ENCODE measurements at regions not wholly inside any gene's neighbourhood (a gene's known extent, or its start where the extent isn't known, plus 50 kb on each side); places are given as distances from the start of the nearest gene placed in this dataset.

- Histone ChIP-seq H3K27me3 (ENCODE audit: insufficient read depth, poor library complexity, severe bottlenecking) (no peaks in the 10 kb centered on the region), H3K27ac (replicated peaks) (no peak overlapping the region), H3K4me3 (replicated peaks; ENCODE audit: insufficient read depth, low read length) (no peak overlapping the region)
- no peak for DNase-seq (ENCODE audit: low read depth in 1 of 2, low spot score in 1 of 2)
- TF ChIP-seq SPI1 (IDR thresholded peaks at IDR 0.05; ENCODE audit: borderline replicate concordance, low read depth) = no peak
Observed at GRCh38 chr6:128821116-128821515, 61.8 kb upstream of the LAMA2 start.

GRCh38 chr6:128808856-128809255 is 74.1 kb upstream of the LAMA2 start:
- TF ChIP-seq CTCF (IDR thresholded peaks at IDR 0.05; ENCODE audit: insufficient read depth, low read length) = no peak
- no peak for TF ChIP-seq POLR2AphosphoS5 (IDR thresholded peaks at IDR 0.05; ENCODE audit: low read depth)
- TF ChIP-seq GABPA (IDR thresholded peaks at IDR 0.05; ENCODE audit: low read depth) = no peak
- TF ChIP-seq SPI1 (IDR thresholded peaks at IDR 0.05; ENCODE audit: borderline replicate concordance, low read depth) = no peak
- TF ChIP-seq REST (IDR thresholded peaks at IDR 0.05; ENCODE audit: insufficient replicate concordance, low read depth) = no peak
- Histone ChIP-seq H3K4me3 (replicated peaks; ENCODE audit: insufficient read depth, low read length) (no peak overlapping the region), H3K27me3 (ENCODE audit: insufficient read depth, poor library complexity, severe bottlenecking) (no peaks in the 10 kb centered on the region), H3K27ac (replicated peaks) (no peak overlapping the region)
- no peak for DNase-seq (ENCODE audit: low read depth in 1 of 2, low spot score in 1 of 2)

GRCh38 chr6:128807577-128807976 is 75.4 kb upstream of the LAMA2 start:
- no peak overlapping the region for H3K4me3 ChIP-seq (replicated peaks; ENCODE audit: insufficient read depth, low read length)
- no peak for DNase-seq (ENCODE audit: low read depth in 1 of 2, low spot score in 1 of 2)
- no peak for TF ChIP-seq GABPA (IDR thresholded peaks at IDR 0.05; ENCODE audit: low read depth)
- TF ChIP-seq CTCF (IDR thresholded peaks at IDR 0.05; ENCODE audit: insufficient read depth, low read length) = no peak
- TF ChIP-seq POLR2AphosphoS5 (IDR thresholded peaks at IDR 0.05; ENCODE audit: low read depth) = no peak
- no peak for TF ChIP-seq REST (IDR thresholded peaks at IDR 0.05; ENCODE audit: insufficient replicate concordance, low read depth)
- TF ChIP-seq SPI1 (IDR thresholded peaks at IDR 0.05; ENCODE audit: borderline replicate concordance, low read depth) = no peak
- no peak overlapping the region for H3K27ac ChIP-seq (replicated peaks)
- H3K27me3 ChIP-seq (ENCODE audit: insufficient read depth, poor library complexity, severe bottlenecking) = no peaks in the 10 kb centered on the region

- DNase-seq (ENCODE audit: low read depth in 1 of 2, low spot score in 1 of 2) = no peak
- TF ChIP-seq CTCF (IDR thresholded peaks at IDR 0.05; ENCODE audit: insufficient read depth, low read length) (no peak), GABPA (IDR thresholded peaks at IDR 0.05; ENCODE audit: low read depth) (no peak), REST (IDR thresholded peaks at IDR 0.05; ENCODE audit: insufficient replicate concordance, low read depth) (no peak), POLR2AphosphoS5 (IDR thresholded peaks at IDR 0.05; ENCODE audit: low read depth) (no peak), SPI1 (IDR thresholded peaks at IDR 0.05; ENCODE audit: borderline replicate concordance, low read depth) (no peak)
- H3K27me3 ChIP-seq (ENCODE audit: insufficient read depth, poor library complexity, severe bottlenecking) = no peaks in the 10 kb centered on the region
Observed at GRCh38 chr6:128806261-128806660, 76.7 kb upstream of the LAMA2 start.

More at GRCh38 chr6:128806261-128806660, 76.7 kb upstream of the LAMA2 start:
- no peak overlapping the region for H3K4me3 ChIP-seq (replicated peaks; ENCODE audit: insufficient read depth, low read length)
- no peak overlapping the region for H3K27ac ChIP-seq (replicated peaks)
